ENCODE measurements at regions not wholly inside any gene's neighbourhood (a gene's known extent, or its start where the extent isn't known, plus 50 kb on each side); places are given as distances from the start of the nearest gene placed in this dataset.

DNA sequence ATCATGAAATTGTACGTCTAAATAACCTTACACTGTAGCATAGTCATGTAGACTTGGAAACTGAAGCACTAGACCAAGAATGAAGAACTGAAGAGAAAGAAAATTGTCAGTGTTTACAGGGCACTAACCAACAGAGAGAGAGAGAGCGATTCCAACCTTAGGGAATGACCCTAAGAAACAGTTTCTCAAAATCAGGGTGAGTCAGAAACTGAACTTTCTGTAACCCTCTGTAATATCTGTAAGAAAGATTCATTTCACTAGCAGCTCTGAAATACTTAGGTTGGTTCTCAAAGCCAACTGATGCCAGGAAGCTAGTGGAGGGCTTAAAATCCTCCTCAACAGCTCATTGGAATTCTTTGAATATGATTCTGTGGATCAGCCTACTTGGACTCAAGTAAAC is 936.9 kb downstream of the EFNB2 start:
- TF ChIP-seq, protein P1, sequence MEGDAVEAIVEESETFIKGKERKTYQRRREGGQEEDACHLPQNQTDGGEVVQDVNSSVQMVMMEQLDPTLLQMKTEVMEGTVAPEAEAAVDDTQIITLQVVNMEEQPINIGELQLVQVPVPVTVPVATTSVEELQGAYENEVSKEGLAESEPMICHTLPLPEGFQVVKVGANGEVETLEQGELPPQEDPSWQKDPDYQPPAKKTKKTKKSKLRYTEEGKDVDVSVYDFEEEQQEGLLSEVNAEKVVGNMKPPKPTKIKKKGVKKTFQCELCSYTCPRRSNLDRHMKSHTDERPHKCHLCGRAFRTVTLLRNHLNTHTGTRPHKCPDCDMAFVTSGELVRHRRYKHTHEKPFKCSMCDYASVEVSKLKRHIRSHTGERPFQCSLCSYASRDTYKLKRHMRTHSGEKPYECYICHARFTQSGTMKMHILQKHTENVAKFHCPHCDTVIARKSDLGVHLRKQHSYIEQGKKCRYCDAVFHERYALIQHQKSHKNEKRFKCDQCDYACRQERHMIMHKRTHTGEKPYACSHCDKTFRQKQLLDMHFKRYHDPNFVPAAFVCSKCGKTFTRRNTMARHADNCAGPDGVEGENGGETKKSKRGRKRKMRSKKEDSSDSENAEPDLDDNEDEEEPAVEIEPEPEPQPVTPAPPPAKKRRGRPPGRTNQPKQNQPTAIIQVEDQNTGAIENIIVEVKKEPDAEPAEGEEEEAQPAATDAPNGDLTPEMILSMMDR (IDR thresholded peaks at IDR 0.05; ENCODE audit: poor library complexity): no peak
- TF ChIP-seq EZH2phosphoT487 (IDR thresholded peaks at IDR 0.05; ENCODE audit: low read depth, severe bottlenecking, unreplicated experiment) (no peak), EZH2 (IDR thresholded peaks at IDR 0.05; ENCODE audit: borderline replicate concordance) (no peak)

DNA sequence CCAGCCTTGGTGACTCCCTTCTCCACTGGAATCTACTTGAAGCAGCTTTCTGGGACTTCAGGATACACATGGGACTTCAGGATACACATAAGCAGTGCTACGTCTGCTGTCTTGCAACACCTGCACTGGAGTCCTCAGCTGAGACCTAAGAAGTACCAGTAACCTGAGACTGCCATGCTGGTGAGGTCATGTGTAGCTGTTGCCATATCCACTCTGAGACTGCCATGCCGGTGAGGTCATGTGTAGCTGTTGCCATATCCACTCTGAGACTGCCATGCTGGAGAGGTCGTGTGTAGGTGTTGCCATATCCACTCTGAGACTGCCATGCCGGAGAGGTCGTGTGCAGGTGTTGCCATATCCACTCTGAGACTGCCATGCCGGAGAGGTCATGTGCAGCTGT is 937.9 kb downstream of the EFNB2 start:
- no peaks in the 10 kb centered on the region for H3K4me1 ChIP-seq (ENCODE audit: insufficient read depth)
- 85% methylated on average over 6 of the region's 6 CpGs for WGBS (ENCODE audit: low lambda C conversion rate, missing lambda C conversion rate)
- no peaks in the 10 kb centered on the region for H3K9me2 ChIP-seq (replicated peaks; ENCODE audit: insufficient read depth)
- no peak overlapping the region for H2AFZ ChIP-seq
- H3K79me2 ChIP-seq: no peaks in the 10 kb centered on the region
- no peaks in the 10 kb centered on the region for H4K20me1 ChIP-seq (ENCODE audit: insufficient read depth, poor library complexity, severe bottlenecking)
- no peak for DNase-seq (ENCODE audit: low spot score)
- H3K27ac ChIP-seq: no peak overlapping the region
- no peaks in the 10 kb centered on the region for H3K9me3 ChIP-seq (ENCODE audit: low read depth)
- H3K4me3 ChIP-seq: no peak overlapping the region
- H3K4me2 ChIP-seq: no peak overlapping the region
- TF ChIP-seq EZH2phosphoT487 (IDR thresholded peaks at IDR 0.05; ENCODE audit: low read depth, severe bottlenecking, unreplicated experiment) (no peak), EZH2 (IDR thresholded peaks at IDR 0.05; ENCODE audit: borderline replicate concordance) (no peak)
- TF ChIP-seq, protein P1 (IDR thresholded peaks at IDR 0.05; ENCODE audit: poor library complexity): no peak
- H3K36me3 ChIP-seq (replicated peaks; ENCODE audit: insufficient read depth, low read depth): no peaks in the 10 kb centered on the region
- no peaks in the 10 kb centered on the region for H3K27me3 ChIP-seq

More for the DNA sequence above, 936.9 kb downstream of the EFNB2 start:
- WGBS (ENCODE audit: low lambda C conversion rate, missing lambda C conversion rate): 92% methylated on average over 2 of the region's 2 CpGs
- Histone ChIP-seq H3K27ac (no peak overlapping the region), H3K9me3 (ENCODE audit: low read depth) (no peaks in the 10 kb centered on the region), H3K27me3 (no peaks in the 10 kb centered on the region), H3K36me3 (replicated peaks; ENCODE audit: insufficient read depth, low read depth) (no peaks in the 10 kb centered on the region), H4K20me1 (ENCODE audit: insufficient read depth, poor library complexity, severe bottlenecking) (no peaks in the 10 kb centered on the region), H3K9me2 (replicated peaks; ENCODE audit: insufficient read depth) (no peaks in the 10 kb centered on the region), H2AFZ (no peak overlapping the region), H3K4me3 (no peak overlapping the region), H3K4me2 (no peak overlapping the region), H3K4me1 (ENCODE audit: insufficient read depth) (no peaks in the 10 kb centered on the region), H3K79me2 (no peaks in the 10 kb centered on the region)
- DNase-seq (ENCODE audit: low spot score): no peak

DNA sequence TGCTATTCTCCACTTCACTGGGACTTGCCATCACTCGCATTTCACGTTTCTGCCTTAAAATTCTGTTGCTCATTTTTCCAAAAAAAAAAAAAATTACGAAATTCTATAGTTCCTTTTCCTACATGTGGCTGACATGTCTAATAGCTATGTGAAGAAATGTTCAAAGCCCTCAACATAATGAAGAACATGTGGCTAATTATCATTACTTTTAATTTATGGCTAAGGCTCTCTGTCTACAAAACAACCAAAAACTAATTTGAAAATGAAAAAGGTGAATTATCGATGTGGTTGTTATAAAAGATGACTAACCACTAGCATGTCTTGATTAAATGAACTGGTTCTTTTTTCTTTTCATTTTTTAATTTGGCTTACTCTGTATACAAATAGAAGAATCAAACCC is 940.0 kb downstream of the EFNB2 start:
- TF ChIP-seq EZH2 (IDR thresholded peaks at IDR 0.05; ENCODE audit: borderline replicate concordance): no peak
- no peak for TF ChIP-seq EZH2phosphoT487 (IDR thresholded peaks at IDR 0.05; ENCODE audit: low read depth, severe bottlenecking, unreplicated experiment)
- TF ChIP-seq, protein P1 (IDR thresholded peaks at IDR 0.05; ENCODE audit: poor library complexity): no peak
- Histone ChIP-seq H3K9me2 (replicated peaks; ENCODE audit: insufficient read depth) (no peaks in the 10 kb centered on the region), H3K36me3 (replicated peaks; ENCODE audit: insufficient read depth, low read depth) (no peaks in the 10 kb centered on the region), H3K27ac (no peak overlapping the region), H3K9me3 (ENCODE audit: low read depth) (no peaks in the 10 kb centered on the region), H4K20me1 (ENCODE audit: insufficient read depth, poor library complexity, severe bottlenecking) (no peaks in the 10 kb centered on the region), H3K27me3 (no peaks in the 10 kb centered on the region), H3K79me2 (no peaks in the 10 kb centered on the region), H3K4me1 (ENCODE audit: insufficient read depth) (no peaks in the 10 kb centered on the region), H2AFZ (no peak overlapping the region), H3K4me3 (no peak overlapping the region), H3K4me2 (no peak overlapping the region)
- DNase-seq (ENCODE audit: low spot score): no peak
- 59% methylated on average over 4 of the region's 4 CpGs for WGBS (ENCODE audit: low lambda C conversion rate, missing lambda C conversion rate)

DNA sequence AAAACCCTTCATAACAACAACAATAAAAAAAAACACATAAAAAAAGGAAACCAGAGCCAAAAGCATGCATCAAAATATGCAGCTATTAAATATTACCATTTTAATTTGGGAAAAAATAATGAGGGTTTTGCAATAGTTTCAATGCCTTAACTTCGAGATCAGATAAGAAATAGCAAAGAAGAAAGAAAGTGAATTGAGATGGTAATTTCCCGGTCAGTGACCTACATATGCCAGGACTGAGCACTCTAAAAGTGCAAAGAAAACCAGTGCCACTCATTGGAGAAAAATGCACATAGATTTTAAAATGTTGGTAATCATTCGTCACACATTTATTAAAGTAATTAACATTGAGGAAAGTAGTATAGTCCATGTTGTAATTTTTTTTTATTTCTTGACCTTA is 944.2 kb downstream of the EFNB2 start:
- no peaks in the 10 kb centered on the region for H3K27me3 ChIP-seq

More for the DNA sequence above, 944.2 kb downstream of the EFNB2 start:
- Histone ChIP-seq H2AFZ (no peak overlapping the region), H3K4me3 (no peak overlapping the region), H3K4me1 (ENCODE audit: insufficient read depth) (no peaks in the 10 kb centered on the region), H3K4me2 (no peak overlapping the region), H3K9me3 (ENCODE audit: low read depth) (no peaks in the 10 kb centered on the region), H3K79me2 (no peaks in the 10 kb centered on the region), H3K36me3 (replicated peaks; ENCODE audit: insufficient read depth, low read depth) (no peaks in the 10 kb centered on the region), H3K27ac (no peak overlapping the region), H3K9me2 (replicated peaks; ENCODE audit: insufficient read depth) (no peaks in the 10 kb centered on the region), H4K20me1 (ENCODE audit: insufficient read depth, poor library complexity, severe bottlenecking) (no peaks in the 10 kb centered on the region)
- TF ChIP-seq EZH2phosphoT487 (IDR thresholded peaks at IDR 0.05; ENCODE audit: low read depth, severe bottlenecking, unreplicated experiment): no peak
- TF ChIP-seq EZH2 (IDR thresholded peaks at IDR 0.05; ENCODE audit: borderline replicate concordance): no peak
- TF ChIP-seq, protein P1 (IDR thresholded peaks at IDR 0.05; ENCODE audit: poor library complexity): no peak
- no peak for DNase-seq (ENCODE audit: low spot score)
- 56% methylated on average over 3 of the region's 3 CpGs for WGBS (ENCODE audit: low lambda C conversion rate, missing lambda C conversion rate)

All from hepatocyte (in vitro differentiated cells).